Eye (tissue), 1 donor: ENCODE measurements at regions not wholly inside any gene's neighbourhood (a gene's known extent, or its start where the extent isn't known, plus 50 kb on each side); places are given as distances from the start of the nearest gene placed in this dataset.

ENCODE experiments used
- DNase-seq: peaks from one replicate; pipeline ENCODE4 v3.0.0-alpha.2; 2015

GRCh38 chr2:144151851-144152250 is 368.1 kb downstream of the ZEB2 start:
- DNase-seq, result no peak

GRCh38 chr2:144151405-144151804 is 368.5 kb downstream of the ZEB2 start:
- no peak for DNase-seq

- no peak for DNase-seq
These were observed 372.6 kb downstream of the ZEB2 start for GRCh38 chr2:144147356-144147755.

DNA sequence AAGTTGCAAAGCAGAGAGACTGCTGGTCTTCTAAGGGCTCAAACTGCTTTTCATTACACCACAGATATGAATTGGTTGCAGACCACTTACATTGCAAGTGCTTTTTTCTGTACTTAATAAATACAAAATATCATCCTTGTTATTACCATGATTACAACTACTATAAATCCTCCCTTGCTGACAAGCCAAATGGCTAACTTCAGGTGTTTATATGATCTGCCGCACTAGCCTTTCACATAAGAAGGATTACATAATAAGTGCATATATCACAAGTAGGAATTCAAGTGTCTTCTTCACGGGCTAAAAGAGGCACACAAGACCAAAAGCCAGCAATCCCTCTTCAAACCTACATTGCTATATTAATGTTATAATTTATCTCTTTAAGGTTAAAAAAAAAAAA is 373.0 kb downstream of the ZEB2 start:
- no peak for DNase-seq

DNA sequence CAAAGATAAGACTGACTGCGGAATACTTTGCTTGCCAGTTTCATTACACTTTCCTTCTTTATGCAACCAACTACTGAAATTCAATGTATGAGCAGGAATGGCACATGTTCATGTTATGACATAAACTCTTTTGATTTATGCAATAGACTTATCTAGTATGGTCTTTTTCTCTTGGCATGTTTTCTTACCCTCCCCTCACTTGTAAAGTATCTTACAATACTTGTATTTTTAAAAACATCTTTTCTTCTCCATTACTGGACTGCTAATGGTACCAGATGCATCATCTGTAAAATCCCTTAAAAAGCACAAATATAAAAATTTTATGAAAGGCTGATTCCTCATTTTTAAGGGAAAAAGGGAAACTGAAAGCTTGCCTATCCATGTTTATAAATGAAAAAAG is 373.8 kb downstream of the ZEB2 start:
- DNase-seq, result no peak

- no peak for DNase-seq
These were observed 376.4 kb downstream of the ZEB2 start for GRCh38 chr2:144143294-144144151.

DNA sequence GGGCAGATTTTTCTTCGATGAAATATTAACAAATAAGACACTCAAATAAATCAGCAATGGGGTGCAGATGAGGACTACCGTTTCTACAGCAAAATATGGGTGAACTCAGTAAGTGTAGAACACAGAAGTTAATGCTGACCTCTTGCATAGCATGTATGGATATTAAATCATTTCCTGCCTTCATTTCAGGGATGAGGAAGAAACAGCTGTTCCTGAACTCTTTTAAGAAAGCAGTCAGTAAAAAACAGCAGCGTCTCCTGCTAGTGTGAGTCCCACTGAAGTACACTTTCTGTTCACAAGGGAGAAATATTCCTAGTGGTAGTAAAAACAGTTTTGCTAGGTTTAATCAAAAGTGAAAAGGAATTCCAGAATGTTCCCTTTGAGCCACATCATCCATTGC is 379.0 kb downstream of the ZEB2 start:
- DNase-seq, result no peak

DNA sequence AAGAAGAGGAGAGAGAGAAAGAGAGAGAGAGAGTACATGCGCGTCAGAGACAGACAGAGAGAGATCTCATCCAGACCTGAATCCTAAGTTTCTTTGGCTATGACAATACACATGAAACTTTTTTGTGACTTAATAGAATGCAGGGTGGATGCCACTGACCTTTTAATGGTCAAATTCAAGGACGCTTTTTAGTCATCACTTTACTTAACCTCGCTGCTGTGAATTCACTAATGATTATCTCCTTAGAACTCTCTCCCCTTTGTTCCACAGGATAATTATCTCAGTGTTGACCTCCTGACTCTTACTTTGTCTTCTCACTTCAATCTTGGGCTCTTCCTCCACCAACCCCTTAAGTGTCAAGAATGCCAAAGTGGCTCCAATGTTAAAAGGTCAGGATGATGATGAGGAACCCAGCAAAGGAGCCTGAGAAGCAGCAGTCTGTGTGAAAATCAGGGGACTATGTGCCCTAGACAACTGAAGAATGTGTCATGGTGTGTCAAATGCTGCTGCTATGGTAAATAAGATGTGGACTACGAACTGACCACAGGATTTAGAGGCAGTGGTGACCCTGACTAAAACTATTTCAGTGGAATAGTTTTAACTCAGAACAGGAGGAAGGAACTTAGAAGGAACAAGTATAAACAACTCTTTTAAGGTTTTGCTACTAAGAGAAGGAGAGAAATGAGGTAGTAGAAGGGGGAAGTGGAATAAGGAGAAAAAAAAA is 382.1 kb downstream of the ZEB2 start:
- no peak for DNase-seq

DNA sequence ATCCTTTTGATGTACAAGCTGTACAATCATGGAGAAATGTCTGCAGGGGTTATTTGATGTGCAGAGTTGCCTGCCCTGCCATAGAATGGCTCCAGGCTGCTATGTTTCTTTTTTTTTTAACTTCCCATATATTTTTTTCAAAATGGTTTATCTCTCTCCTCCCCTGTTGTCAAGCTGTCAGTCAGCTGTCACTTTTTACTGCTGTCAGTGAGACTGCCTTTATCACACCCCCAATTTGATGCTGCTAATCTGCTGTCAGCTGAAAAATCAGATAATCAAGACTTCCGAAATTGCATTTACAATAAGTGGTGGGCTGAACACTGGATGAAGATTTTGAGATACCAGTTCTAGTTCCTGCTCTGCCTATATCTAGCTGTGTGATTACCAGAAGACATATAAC is 382.6 kb downstream of the ZEB2 start:
- DNase-seq, result no peak

DNA sequence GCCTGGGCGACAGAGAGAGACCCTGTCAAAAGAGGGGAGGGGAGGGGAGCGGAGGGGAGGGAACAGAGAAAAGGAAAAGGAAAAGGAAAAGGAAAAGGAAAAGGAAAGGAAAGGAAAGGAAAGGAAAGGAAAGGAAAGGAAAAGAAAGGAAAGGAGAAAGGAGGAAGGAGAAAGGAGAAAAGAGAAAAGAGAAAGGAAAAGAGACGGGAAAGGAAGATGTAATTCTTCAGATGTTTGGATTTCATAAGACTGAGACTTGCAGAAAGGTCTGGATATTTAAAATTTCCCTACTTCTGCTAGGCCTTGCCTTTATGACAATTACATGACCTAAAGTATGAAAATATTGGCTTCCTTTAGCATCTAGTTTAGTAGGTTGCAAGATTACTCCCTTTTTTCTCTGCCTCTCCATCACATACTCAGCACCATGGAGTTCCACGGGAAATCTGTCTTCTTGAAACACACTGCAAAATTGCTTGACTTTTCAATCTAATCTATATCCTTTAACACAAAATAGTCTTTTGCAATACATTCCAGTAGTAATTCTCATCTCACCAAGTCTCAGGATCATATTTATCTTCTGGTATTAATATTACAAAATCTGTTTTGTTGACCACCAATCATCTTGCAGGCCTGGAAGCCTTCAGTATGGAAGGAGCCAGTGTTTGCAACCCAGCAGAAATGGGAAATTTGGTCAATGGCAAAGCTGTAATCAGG is 383.5 kb downstream of the ZEB2 start:
- no peak for DNase-seq

- no peak for DNase-seq
These were observed 385.8 kb downstream of the ZEB2 start for GRCh38 chr2:144133936-144134665.

DNA sequence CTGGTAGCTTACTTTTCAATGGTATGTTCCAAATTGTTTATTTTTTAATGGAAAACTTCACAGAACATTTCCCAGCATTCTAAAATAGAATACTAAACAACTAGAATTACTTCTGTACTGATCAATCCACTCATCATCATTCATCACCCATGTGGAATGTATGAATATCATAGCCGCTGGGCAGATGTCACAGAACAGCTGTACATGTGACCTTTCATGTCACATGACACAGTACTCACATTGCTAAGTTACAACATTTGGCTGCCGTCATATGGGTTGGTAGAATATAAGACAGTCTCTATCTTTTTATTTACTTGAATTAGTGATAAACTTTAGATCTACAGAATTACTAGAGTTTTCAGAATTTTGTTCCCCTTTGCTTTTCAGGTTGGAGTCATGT is 387.6 kb downstream of the ZEB2 start:
- no peak for DNase-seq

- no peak for DNase-seq
These were observed 388.9 kb downstream of the ZEB2 start for GRCh38 chr2:144131042-144131441.

DNA sequence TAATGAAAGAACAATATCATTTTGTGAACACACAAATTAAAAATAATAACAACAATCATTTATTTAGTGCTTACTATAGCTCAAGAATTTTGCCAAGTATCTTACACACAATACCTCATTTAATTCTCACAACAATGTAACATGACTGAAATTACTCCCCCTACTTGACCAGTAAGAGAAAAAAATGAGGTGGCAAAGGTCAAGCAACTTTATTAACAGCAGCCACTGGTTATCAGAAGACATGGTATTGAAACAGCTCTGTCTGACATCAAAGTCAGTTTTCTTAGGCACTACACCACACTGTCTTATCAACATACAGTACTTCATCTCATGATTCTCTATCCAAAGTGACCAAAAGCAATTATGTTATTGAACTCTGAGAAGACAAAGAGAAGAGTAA is 389.4 kb downstream of the ZEB2 start:
- no peak for DNase-seq

- DNase-seq, result no peak
These were observed 391.7 kb downstream of the ZEB2 start for GRCh38 chr2:144128130-144128746.

DNA sequence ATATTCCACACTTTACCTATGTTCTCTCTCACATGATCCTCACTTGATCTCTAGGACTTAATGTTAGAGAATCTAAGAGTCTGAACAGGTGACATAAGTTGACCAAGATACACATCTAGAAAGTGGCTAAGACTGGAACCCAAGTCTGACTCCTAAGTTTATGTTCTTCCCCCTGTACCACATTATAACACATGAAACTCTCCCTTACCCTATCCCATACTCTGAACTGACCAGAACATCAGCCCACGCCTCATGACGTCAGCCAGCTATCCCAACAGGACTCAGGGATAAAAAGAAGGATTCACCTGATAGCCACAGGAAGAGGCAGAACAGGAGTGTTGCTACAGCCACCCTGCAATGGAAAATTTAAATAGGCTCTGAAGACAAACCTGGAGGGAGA is 392.2 kb downstream of the ZEB2 start:
- no peak for DNase-seq

- DNase-seq, result no peak
These were observed 393.6 kb downstream of the ZEB2 start for GRCh38 chr2:144126302-144126701.

DNA sequence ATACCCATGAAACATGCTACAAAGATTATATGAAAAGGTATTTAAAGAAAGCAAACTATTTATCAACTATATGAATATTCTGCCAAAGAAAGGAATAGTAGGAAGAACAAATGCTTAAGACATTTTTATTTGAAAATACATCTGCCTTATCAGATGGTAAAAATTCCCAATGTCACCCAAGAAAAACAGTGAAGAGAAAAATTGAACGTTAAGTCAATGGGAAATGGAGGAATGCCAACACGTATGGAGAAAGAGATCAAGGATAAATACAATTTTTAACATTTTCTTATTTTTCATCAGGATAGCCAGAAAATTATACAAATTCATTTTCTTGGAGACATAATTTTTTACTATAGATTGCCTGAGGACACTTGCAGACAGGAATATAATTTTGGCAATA is 394.2 kb downstream of the ZEB2 start:
- DNase-seq, result no peak

- no peak for DNase-seq
These were observed 395.0 kb downstream of the ZEB2 start for GRCh38 chr2:144124882-144125281.

- no peak for DNase-seq
These were observed 399.4 kb downstream of the ZEB2 start for GRCh38 chr2:144120487-144120886.

GRCh38 chr2:144117086-144117485 is 402.8 kb downstream of the ZEB2 start:
- no peak for DNase-seq

DNA sequence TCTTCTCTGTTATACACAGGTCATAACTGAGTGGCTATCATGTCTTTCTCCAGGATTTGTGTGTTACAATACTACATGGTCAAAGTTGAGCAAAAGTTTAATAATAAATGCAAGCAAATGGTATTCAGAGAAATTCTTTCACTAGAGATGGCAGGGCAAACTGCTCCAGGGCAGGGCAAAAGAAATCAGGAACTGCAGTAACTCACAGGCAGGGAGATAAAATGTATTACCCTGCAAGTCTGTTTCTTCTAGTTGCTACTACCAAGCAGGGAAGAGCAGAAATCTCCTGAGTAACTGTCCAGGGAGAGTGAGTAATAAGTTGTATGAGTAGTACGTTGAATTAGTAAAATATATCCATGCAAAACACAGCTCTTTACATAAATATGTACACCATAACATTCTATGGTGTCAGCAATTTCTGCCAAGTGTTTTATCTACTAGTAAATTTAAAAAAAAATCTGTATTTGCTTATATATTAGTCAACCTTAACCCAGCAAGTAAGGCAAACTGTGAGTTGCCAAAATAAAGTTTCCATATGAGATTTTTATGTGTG is 404.1 kb downstream of the ZEB2 start:
- DNase-seq, result no peak
